ENCODE measurements at regions not wholly inside any gene's neighbourhood (a gene's known extent, or its start where the extent isn't known, plus 50 kb on each side); places are given as distances from the start of the nearest gene placed in this dataset.

- TF ChIP-seq CTCF (IDR thresholded peaks at IDR 0.05): no peak
- no peak for TF ChIP-seq EP300 (IDR thresholded peaks at IDR 0.05)
- TF ChIP-seq POLR2AphosphoS5 (IDR thresholded peaks at IDR 0.05): no peak
- no peak for TF ChIP-seq POLR2A (IDR thresholded peaks at IDR 0.05)
Observed at GRCh38 chr17:33650304-33650703, 357.2 kb upstream of the ASIC2 start.

All from gastroesophageal sphincter (tissue), 3 donors.